WTC11 (cell line): ENCODE measurements at regions not wholly inside any gene's neighbourhood (a gene's known extent, or its start where the extent isn't known, plus 50 kb on each side); places are given as distances from the start of the nearest gene placed in this dataset.

Experiments used
- NFE2L1 ChIP-seq: sonication (generic); formaldehyde crosslinking; IDR thresholded peaks from 2 replicates; pipeline ENCODE4 v1.8.1; 2023; ENCODE audit warnings: missing genetic modification reagents
- TF ChIP-seq, protein P1 (sequence below): sonication (generic); formaldehyde crosslinking; IDR thresholded peaks from 2 replicates; pipeline ENCODE4 v1.8.1; 2023; ENCODE audit warnings: mild to moderate bottlenecking, missing genetic modification reagents
- TF ChIP-seq, protein P2 (sequence below): fragments of 200-600 bp; IDR thresholded peaks from 2 replicates; pipeline ENCODE4 v1.8.0; 2022; ENCODE audit warnings: antibody characterized with exemption
- TF ChIP-seq, protein P3 (sequence below): sonication (generic); formaldehyde crosslinking; IDR thresholded peaks from 2 replicates; pipeline ENCODE4 v1.8.1; 2022; ENCODE audit warnings: missing genetic modification reagents, borderline replicate concordance

DNA sequence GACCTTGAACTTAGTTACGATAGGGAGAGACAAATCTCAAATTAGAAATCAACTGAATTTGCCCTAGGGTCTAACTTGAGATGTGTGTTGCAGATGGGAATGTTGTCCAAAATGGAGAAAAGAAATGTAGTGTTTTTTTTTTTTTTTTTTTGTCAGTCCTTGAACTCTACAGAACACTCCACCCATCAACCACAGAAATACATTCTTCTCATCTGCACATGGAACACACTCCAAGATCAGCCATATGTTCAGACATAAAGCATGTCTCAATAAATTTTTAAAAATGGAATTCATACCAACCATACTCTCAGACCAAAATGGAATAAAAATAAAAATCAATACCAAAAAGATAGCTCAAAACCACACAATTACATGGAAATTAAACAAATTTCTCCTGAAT lies 526.5 kb downstream of the FBXO15 start:
- TF ChIP-seq, protein P1, sequence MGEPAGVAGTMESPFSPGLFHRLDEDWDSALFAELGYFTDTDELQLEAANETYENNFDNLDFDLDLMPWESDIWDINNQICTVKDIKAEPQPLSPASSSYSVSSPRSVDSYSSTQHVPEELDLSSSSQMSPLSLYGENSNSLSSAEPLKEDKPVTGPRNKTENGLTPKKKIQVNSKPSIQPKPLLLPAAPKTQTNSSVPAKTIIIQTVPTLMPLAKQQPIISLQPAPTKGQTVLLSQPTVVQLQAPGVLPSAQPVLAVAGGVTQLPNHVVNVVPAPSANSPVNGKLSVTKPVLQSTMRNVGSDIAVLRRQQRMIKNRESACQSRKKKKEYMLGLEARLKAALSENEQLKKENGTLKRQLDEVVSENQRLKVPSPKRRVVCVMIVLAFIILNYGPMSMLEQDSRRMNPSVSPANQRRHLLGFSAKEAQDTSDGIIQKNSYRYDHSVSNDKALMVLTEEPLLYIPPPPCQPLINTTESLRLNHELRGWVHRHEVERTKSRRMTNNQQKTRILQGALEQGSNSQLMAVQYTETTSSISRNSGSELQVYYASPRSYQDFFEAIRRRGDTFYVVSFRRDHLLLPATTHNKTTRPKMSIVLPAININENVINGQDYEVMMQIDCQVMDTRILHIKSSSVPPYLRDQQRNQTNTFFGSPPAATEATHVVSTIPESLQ (CRISPR knock-in tag): no peak
- TF ChIP-seq, protein P2, sequence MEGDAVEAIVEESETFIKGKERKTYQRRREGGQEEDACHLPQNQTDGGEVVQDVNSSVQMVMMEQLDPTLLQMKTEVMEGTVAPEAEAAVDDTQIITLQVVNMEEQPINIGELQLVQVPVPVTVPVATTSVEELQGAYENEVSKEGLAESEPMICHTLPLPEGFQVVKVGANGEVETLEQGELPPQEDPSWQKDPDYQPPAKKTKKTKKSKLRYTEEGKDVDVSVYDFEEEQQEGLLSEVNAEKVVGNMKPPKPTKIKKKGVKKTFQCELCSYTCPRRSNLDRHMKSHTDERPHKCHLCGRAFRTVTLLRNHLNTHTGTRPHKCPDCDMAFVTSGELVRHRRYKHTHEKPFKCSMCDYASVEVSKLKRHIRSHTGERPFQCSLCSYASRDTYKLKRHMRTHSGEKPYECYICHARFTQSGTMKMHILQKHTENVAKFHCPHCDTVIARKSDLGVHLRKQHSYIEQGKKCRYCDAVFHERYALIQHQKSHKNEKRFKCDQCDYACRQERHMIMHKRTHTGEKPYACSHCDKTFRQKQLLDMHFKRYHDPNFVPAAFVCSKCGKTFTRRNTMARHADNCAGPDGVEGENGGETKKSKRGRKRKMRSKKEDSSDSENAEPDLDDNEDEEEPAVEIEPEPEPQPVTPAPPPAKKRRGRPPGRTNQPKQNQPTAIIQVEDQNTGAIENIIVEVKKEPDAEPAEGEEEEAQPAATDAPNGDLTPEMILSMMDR: no peak
- TF ChIP-seq NFE2L1 (CRISPR knock-in tag): no peak
- TF ChIP-seq, protein P3, sequence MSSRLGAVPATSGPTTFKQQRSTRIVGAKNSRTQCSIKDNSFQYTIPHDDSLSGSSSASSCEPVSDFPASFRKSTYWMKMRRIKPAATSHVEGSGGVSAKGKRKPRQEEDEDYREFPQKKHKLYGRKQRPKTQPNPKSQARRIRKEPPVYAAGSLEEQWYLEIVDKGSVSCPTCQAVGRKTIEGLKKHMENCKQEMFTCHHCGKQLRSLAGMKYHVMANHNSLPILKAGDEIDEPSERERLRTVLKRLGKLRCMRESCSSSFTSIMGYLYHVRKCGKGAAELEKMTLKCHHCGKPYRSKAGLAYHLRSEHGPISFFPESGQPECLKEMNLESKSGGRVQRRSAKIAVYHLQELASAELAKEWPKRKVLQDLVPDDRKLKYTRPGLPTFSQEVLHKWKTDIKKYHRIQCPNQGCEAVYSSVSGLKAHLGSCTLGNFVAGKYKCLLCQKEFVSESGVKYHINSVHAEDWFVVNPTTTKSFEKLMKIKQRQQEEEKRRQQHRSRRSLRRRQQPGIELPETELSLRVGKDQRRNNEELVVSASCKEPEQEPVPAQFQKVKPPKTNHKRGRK (CRISPR knock-in tag): no peak
